IPS-15b (cell line): ENCODE measurements at regions not wholly inside any gene's neighbourhood (a gene's known extent, or its start where the extent isn't known, plus 50 kb on each side); places are given as distances from the start of the nearest gene placed in this dataset.

Source experiments
- H3K27me3 ChIP-seq: one replicate; pipeline ENCODE4 v1.6.1; 2013; ENCODE audit warnings: low read length; ENCODE audit not compliant: control insufficient read depth, insufficient read depth
- H3K36me3 ChIP-seq: one replicate; pipeline ENCODE4 v1.6.1; 2013; ENCODE audit warnings: low read length; ENCODE audit not compliant: control insufficient read depth, insufficient read depth
- H3K4me1 ChIP-seq: one replicate; pipeline ENCODE4 v1.6.1; 2013; ENCODE audit warnings: mild to moderate bottlenecking, low read length; ENCODE audit not compliant: control insufficient read depth, insufficient read depth
- H3K4me3 ChIP-seq: one replicate; pipeline ENCODE4 v1.5.1; 2013; ENCODE audit warnings: low read depth, low read length
- H3K9ac ChIP-seq: one replicate; pipeline ENCODE4 v1.6.1; 2013; ENCODE audit warnings: low read depth, mild to moderate bottlenecking, low read length
- H3K9me3 ChIP-seq: one replicate; pipeline ENCODE4 v1.6.1; 2013; ENCODE audit warnings: mild to moderate bottlenecking, low read length; ENCODE audit not compliant: control insufficient read depth, insufficient read depth

DNA sequence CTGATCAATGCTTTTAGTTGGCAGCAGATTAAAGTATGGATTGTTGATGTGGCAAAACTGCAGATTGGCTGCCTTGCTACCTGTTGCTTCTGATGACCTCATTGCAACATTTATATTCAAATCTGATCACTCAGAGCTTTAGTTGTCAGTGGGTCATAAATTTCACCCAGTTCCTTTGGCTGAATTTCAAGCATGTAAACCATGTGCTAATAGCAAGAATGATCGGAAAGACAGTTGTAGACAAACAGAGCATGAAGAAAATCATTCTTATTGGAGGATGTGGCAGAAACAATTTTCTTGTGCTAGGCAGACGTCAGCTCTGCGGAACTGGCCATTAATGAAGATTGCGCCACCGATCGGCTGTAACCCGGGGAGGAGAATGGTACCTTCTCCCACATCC is 346.6 kb upstream of the EEF2KMT start:
- peaks cover 8% of the 10 kb centered on the region for H3K4me1 ChIP-seq
- H3K9ac ChIP-seq: no peak overlapping the region
- no peaks in the 10 kb centered on the region for H3K36me3 ChIP-seq
- H3K27me3 ChIP-seq: no peaks in the 10 kb centered on the region
- no peak overlapping the region for H3K4me3 ChIP-seq
- H3K9me3 ChIP-seq: no peaks in the 10 kb centered on the region

GRCh38 chr16:5442986-5443385 is 345.4 kb upstream of the EEF2KMT start:
- H3K27me3 ChIP-seq: no peaks in the 10 kb centered on the region
- peaks cover 8% of the 10 kb centered on the region for H3K4me1 ChIP-seq
- H3K9me3 ChIP-seq: no peaks in the 10 kb centered on the region
- H3K9ac ChIP-seq: no peak overlapping the region
- H3K36me3 ChIP-seq: no peaks in the 10 kb centered on the region
- H3K4me3 ChIP-seq: no peak overlapping the region

- Histone ChIP-seq H3K4me1 (peaks cover 7% of the 10 kb centered on the region), H3K27me3 (no peaks in the 10 kb centered on the region), H3K9me3 (no peaks in the 10 kb centered on the region), H3K36me3 (no peaks in the 10 kb centered on the region), H3K4me3 (no peak overlapping the region), H3K9ac (no peak overlapping the region)
These were observed 344.5 kb upstream of the EEF2KMT start for GRCh38 chr16:5442054-5442453.

GRCh38 chr16:5438591-5438990 is 341.0 kb upstream of the EEF2KMT start:
- no peaks in the 10 kb centered on the region for H3K4me1 ChIP-seq
- no peaks in the 10 kb centered on the region for H3K36me3 ChIP-seq
- no peaks in the 10 kb centered on the region for H3K27me3 ChIP-seq

DNA sequence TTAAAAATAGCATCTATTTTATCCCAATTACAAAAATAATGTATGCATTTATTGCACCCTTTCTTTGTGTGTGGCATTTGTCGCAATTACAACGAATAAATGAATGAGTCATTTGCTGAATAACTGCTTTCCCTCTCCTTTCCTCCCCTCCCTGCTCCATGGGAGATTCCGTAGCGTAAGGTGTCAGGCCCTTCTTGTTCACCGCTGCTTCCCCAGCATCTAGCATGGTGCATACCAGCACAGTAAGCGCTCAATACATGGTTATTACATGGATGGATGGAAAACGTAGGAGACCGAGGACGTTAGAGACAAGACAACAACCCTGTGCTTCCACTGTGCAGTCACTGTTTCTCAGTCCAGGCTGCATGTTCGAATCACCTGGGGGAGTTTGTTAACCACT is 336.0 kb upstream of the EEF2KMT start:
- Histone ChIP-seq H3K36me3 (no peaks in the 10 kb centered on the region), H3K4me3 (no peak overlapping the region), H3K4me1 (peaks cover 3% of the 10 kb centered on the region), H3K9ac (no peak overlapping the region), H3K9me3 (no peaks in the 10 kb centered on the region), H3K27me3 (no peaks in the 10 kb centered on the region)

More at GRCh38 chr16:5438591-5438990, 341.0 kb upstream of the EEF2KMT start:
- no peaks in the 10 kb centered on the region for H3K9me3 ChIP-seq
- H3K4me3 ChIP-seq: no peak overlapping the region
- no peak overlapping the region for H3K9ac ChIP-seq

GRCh38 chr16:5432166-5432565 is 334.6 kb upstream of the EEF2KMT start:
- H3K9me3 ChIP-seq: no peaks in the 10 kb centered on the region
- H3K27me3 ChIP-seq: no peaks in the 10 kb centered on the region
- H3K4me1 ChIP-seq: peaks cover 3% of the 10 kb centered on the region
- H3K4me3 ChIP-seq: no peak overlapping the region
- no peak overlapping the region for H3K9ac ChIP-seq
- no peaks in the 10 kb centered on the region for H3K36me3 ChIP-seq

DNA sequence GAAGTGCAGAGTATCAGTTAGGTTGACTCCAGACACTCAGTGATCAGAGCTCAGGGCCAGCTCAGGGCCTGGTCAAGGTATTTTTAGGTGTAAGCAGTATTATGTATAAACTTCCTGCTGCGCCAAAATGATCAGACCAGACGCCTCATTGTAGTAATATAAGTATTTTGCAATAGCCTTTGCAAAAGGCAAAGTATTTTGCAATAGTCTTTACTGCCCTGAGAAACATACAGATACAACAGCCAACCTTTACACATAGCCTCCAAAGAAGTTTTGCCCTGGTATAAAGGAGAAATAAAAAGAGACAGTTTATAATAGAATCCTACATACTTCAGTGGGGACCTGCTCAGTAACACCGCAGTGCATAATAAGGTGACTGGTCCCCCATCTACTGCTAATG is 333.0 kb upstream of the EEF2KMT start:
- Histone ChIP-seq H3K9me3 (no peaks in the 10 kb centered on the region), H3K9ac (no peak overlapping the region), H3K36me3 (no peaks in the 10 kb centered on the region), H3K4me3 (no peak overlapping the region), H3K27me3 (no peaks in the 10 kb centered on the region), H3K4me1 (peaks cover 3% of the 10 kb centered on the region)

GRCh38 chr16:5428932-5429331 is 331.3 kb upstream of the EEF2KMT start:
- Histone ChIP-seq H3K4me3 (no peak overlapping the region), H3K36me3 (no peaks in the 10 kb centered on the region), H3K27me3 (no peaks in the 10 kb centered on the region), H3K9ac (no peak overlapping the region), H3K9me3 (no peaks in the 10 kb centered on the region), H3K4me1 (peaks cover 3% of the 10 kb centered on the region)

DNA sequence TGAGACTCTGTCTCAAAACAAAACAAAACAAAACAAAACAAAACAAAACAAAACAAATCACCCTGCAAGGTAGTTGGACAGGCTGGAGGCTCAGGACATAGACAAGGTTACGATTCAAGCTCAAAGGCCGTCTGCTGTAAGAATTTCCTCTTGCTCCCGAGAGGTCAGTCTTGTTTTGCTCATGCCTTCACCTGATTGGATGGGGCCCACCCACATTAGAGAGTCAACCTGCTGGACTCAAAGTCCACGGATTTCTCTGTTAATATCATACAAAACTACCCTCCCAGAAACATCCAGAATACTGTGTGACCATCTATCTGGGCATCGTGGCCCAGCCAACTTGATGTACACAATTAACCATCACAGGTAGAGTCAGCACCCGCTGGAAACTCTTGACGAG is 330.0 kb upstream of the EEF2KMT start:
- no peak overlapping the region for H3K9ac ChIP-seq
- no peaks in the 10 kb centered on the region for H3K9me3 ChIP-seq
- H3K4me3 ChIP-seq: no peak overlapping the region
- H3K36me3 ChIP-seq: no peaks in the 10 kb centered on the region
- H3K27me3 ChIP-seq: no peaks in the 10 kb centered on the region
- no peaks in the 10 kb centered on the region for H3K4me1 ChIP-seq

GRCh38 chr16:5422643-5423496 is 325.3 kb upstream of the EEF2KMT start:
- Histone ChIP-seq H3K9me3 (no peaks in the 10 kb centered on the region), H3K27me3 (no peaks in the 10 kb centered on the region), H3K4me3 (no peak overlapping the region), H3K4me1 (no peaks in the 10 kb centered on the region), H3K9ac (no peak overlapping the region), H3K36me3 (no peaks in the 10 kb centered on the region)

DNA sequence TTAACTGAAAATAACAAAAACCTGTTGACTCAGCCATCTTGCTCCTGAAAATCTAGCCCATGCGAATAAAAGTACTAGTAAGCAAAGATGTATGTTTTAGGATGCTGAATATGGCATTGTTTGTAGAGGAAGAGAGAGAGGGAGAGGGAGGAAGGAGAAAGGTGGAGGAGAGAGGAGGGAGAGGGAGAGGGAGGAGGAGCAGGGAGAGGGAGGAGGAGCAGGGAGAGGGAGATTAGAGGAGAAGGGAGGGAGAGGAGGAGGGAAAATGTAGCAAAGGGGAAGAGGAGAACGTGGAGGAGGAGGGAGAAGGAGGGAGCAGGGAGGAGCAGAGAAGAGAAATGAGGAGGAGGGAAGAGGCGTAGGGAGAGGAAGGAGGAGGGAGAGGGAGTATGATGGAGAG is 324.5 kb upstream of the EEF2KMT start:
- Histone ChIP-seq H3K27me3 (no peaks in the 10 kb centered on the region), H3K4me1 (no peaks in the 10 kb centered on the region), H3K9me3 (no peaks in the 10 kb centered on the region), H3K36me3 (no peaks in the 10 kb centered on the region), H3K9ac (no peak overlapping the region), H3K4me3 (no peak overlapping the region)

GRCh38 chr16:5416013-5416412 is 318.4 kb upstream of the EEF2KMT start:
- Histone ChIP-seq H3K36me3 (no peaks in the 10 kb centered on the region), H3K9ac (no peak overlapping the region), H3K9me3 (no peaks in the 10 kb centered on the region), H3K4me1 (peaks cover 2% of the 10 kb centered on the region), H3K4me3 (no peak overlapping the region), H3K27me3 (no peaks in the 10 kb centered on the region)
